Cardiac muscle cell (in vitro differentiated cells and primary cell): ENCODE measurements at regions not wholly inside any gene's neighbourhood (a gene's known extent, or its start where the extent isn't known, plus 50 kb on each side); places are given as distances from the start of the nearest gene placed in this dataset.

ENCODE experiments used
- DNase-seq, 2 donors: peaks; one replicate each; pipeline versions ENCODE4 v3.0.0 to v3.0.0-alpha.2; 2010 to 2017; ENCODE audit warnings: low read depth in 1 of 2, low spot score in 1 of 2
- H3K27ac ChIP-seq: fragments of 200-600 bp; sonication (generic); 2 replicates; pipeline ENCODE4 v1.5.1; 2016
- H3K27me3 ChIP-seq: fragments of 200-600 bp; sonication (generic); 2 replicates; pipeline ENCODE4 v1.6.0; 2016; ENCODE audit warnings: control low read depth
- H3K36me3 ChIP-seq: fragments of 200-600 bp; sonication (generic); 2 replicates; pipeline ENCODE4 v1.5.1; 2016; ENCODE audit warnings: control low read depth
- H3K4me1 ChIP-seq: fragments of 200-600 bp; sonication (generic); 2 replicates; pipeline ENCODE4 v1.8.1; 2017; ENCODE audit warnings: low read depth, mild to moderate bottlenecking, mixed run types
- H3K4me3 ChIP-seq: fragments of 200-600 bp; sonication (generic); 2 replicates; pipeline ENCODE4 v1.5.1; 2016; ENCODE audit warnings: mild to moderate bottlenecking
- H3K9me3 ChIP-seq: fragments of 200-600 bp; sonication (generic); 2 replicates; pipeline ENCODE4 v1.5.1; 2017; ENCODE audit warnings: low read depth, mild to moderate bottlenecking, control low read depth
- CTCF ChIP-seq: IDR thresholded peaks from 2 replicates; pipeline ENCODE4 v1.5.1; 2012; ENCODE audit warnings: low read depth, mild to moderate bottlenecking, low read length

DNA sequence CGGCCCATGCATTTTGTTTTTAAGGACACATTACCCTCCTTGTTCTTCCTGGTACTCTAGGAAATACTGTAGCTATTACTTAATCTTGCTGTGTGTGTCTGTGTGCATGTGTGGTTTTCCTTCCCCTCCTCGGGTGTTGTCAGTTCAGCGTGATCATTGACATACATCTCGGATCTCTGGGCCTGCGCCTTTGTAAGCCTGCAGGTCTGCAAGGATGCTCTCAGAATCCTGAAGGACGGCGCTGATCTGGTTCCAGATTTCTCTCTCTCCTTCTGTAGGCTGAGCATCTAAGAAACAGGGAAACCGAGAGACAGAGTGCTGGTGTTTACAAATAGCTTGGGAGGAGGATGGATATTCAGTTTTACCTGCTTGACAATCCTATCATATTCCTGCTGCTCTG, 100.2 kb downstream of the CYRIA start:
- no peak for DNase-seq
- H3K27ac ChIP-seq, result no peak overlapping the region
- H3K27me3 ChIP-seq, result no peaks in the 10 kb centered on the region
- peaks cover 44% of the 10 kb centered on the region for H3K4me1 ChIP-seq
- TF ChIP-seq CTCF, result no peak
- H3K36me3 ChIP-seq, result no peaks in the 10 kb centered on the region
- H3K9me3 ChIP-seq, result no peaks in the 10 kb centered on the region
- no peak overlapping the region for H3K4me3 ChIP-seq

- no peaks in the 10 kb centered on the region for H3K36me3 ChIP-seq
- peaks cover 9% of the 10 kb centered on the region for H3K4me1 ChIP-seq
- DNase-seq, result no peak
- no peaks in the 10 kb centered on the region for H3K27me3 ChIP-seq
- no peak overlapping the region for H3K4me3 ChIP-seq
- H3K9me3 ChIP-seq, result no peaks in the 10 kb centered on the region
- no peak overlapping the region for H3K27ac ChIP-seq
- TF ChIP-seq CTCF, result no peak
Observed at GRCh38 chr2:16561676-16562075, 104.0 kb downstream of the CYRIA start.

DNA sequence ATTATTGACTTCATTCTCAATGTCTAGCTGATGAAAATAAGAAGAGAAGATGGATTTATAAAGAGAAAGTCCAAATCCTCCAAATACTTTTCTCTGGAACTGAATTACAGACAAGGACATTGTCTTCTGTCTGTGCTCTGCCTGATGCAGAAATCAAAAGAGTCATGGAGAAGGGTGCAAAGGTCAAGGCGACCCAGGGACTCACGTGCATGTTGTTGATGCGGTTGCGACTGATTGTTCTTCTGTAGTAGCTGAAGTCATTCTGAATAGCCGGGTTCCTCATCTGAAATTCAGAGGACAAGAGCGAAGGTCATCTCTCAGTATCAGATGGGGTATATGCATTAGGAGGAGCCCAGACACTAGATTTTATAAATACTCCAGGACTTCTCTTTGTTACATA, 104.4 kb downstream of the CYRIA start:
- H3K9me3 ChIP-seq, result no peaks in the 10 kb centered on the region
- no peak overlapping the region for H3K4me3 ChIP-seq
- H3K27ac ChIP-seq, result no peak overlapping the region
- no peaks in the 10 kb centered on the region for H3K36me3 ChIP-seq
- TF ChIP-seq CTCF, result no peak
- H3K27me3 ChIP-seq, result no peaks in the 10 kb centered on the region
- no peak for DNase-seq
- peaks cover 5% of the 10 kb centered on the region for H3K4me1 ChIP-seq

DNA sequence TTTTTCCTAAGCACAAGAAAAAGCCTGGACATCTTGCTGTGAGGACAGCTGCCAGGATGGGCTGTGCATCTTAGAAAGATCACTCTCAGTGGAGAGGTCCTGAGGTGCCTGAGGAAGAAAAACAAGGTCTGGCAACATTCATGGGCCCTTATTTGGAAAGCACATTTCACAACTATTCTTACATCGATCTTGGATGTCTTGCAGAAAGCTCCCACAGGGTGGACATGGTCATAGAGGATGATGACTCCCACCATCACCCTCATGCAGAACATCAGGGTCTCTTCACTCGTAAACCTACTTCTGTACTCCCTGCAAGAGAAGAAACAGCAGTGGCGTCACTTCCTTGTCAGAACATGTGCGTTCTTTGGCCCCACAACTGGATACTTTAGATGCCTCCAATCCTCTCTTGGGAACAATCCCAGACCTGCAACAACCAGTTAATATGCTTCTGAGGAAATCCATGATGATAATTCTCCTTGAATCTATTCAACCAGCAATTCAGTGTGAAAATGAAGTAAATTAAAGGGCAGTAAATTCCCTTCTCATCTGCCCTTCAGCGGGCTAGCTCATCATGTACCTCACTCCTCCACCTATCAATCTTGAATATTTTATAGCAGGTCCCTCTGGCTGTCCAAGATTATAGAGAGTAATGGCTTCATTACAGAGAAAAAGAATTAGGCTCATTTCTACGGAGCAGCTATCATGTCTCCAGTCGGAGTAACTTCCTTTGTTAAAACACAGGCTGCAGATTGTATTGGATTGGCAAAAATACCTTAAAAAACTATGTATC, 106.2 kb downstream of the CYRIA start:
- Histone ChIP-seq H3K27me3 (no peaks in the 10 kb centered on the region), H3K36me3 (no peaks in the 10 kb centered on the region), H3K9me3 (no peaks in the 10 kb centered on the region), H3K4me3 (no peak overlapping the region), H3K4me1 (no peaks in the 10 kb centered on the region), H3K27ac (no peak overlapping the region)
- no peak for DNase-seq
- TF ChIP-seq CTCF, result no peak

GRCh38 chr2:16554060-16554583, 111.5 kb downstream of the CYRIA start:
- Histone ChIP-seq H3K36me3 (no peaks in the 10 kb centered on the region), H3K27me3 (no peaks in the 10 kb centered on the region), H3K4me1 (no peaks in the 10 kb centered on the region), H3K27ac (no peak overlapping the region), H3K4me3 (no peak overlapping the region), H3K9me3 (no peaks in the 10 kb centered on the region)
- TF ChIP-seq CTCF, result no peak
- no peak for DNase-seq
